CD4-positive, alpha-beta memory T cell (primary cell): ENCODE measurements at regions not wholly inside any gene's neighbourhood (a gene's known extent, or its start where the extent isn't known, plus 50 kb on each side); places are given as distances from the start of the nearest gene placed in this dataset.

Experiments used
- CTCF ChIA-PET: fragments of 350-600 bp; sonication (Branson Sonifier 250); formaldehyde crosslinking; loops from one replicate; lab custom pipeline; 2021; ENCODE audit warnings: inconsistent platforms; ENCODE audit not compliant: partially characterized antibody; lab: Charles Lee
- POLR2A ChIA-PET: fragments of 350-600 bp; sonication (Branson Sonifier 250); formaldehyde crosslinking; loops from one replicate; lab custom pipeline; 2021; ENCODE audit not compliant: partially characterized antibody; lab: Charles Lee
- DNase-seq, 5 donors: peaks; one replicate each; pipeline versions ENCODE4 v3.0.0 to v3.0.0-alpha.2; 2020 to 2022; ENCODE audit warnings: mixed read lengths in 1 of 5
- H3K27ac ChIP-seq: one replicate; pipeline ENCODE4 v1.7.0; 2013; ENCODE audit warnings: low read depth, low read length
- H3K27me3 ChIP-seq: 2 replicates; pipeline ENCODE4 v1.7.0; 2013; ENCODE audit warnings: mild to moderate bottlenecking, low read length, moderate library complexity; ENCODE audit not compliant: insufficient read depth
- H3K36me3 ChIP-seq: 2 replicates; pipeline ENCODE4 v1.7.0; 2013; ENCODE audit warnings: mild to moderate bottlenecking, low read length, moderate library complexity; ENCODE audit not compliant: insufficient read depth
- H3K4me1 ChIP-seq: 2 replicates; pipeline ENCODE4 v1.7.0; 2013; ENCODE audit warnings: mild to moderate bottlenecking, low read length, moderate library complexity; ENCODE audit not compliant: insufficient read depth
- H3K4me3 ChIP-seq, 2 donors: one replicate each; pipeline ENCODE4 v1.7.0; 2013; ENCODE audit warnings: low read length in 2 of 2, mild to moderate bottlenecking in 1 of 2
- H3K9me3 ChIP-seq, 2 donors: one replicate each; pipeline ENCODE4 v1.7.0; 2013; ENCODE audit warnings: low read length in 2 of 2, control low read depth in 1 of 2; ENCODE audit not compliant: control insufficient read depth in 1 of 2
- H3K27ac Mint-ChIP-seq, 7 donors: one replicate each; pipeline ENCODE4 v1.8.0; 2020 to 2021; ENCODE audit warnings: mixed read lengths in 7 of 7, mild to moderate bottlenecking in 6 of 7, inconsistent platforms in 3 of 7, moderate library complexity in 3 of 7
- H3K27me3 Mint-ChIP-seq, 2 donors: one replicate each; pipeline ENCODE4 v1.8.0; 2020 to 2021; ENCODE audit warnings: mixed read lengths in 2 of 2
- H3K36me3 Mint-ChIP-seq, 2 donors: one replicate each; pipeline ENCODE4 v1.8.0; 2020 to 2021; ENCODE audit warnings: mixed read lengths in 2 of 2, inconsistent platforms in 1 of 2, mild to moderate bottlenecking in 1 of 2
- H3K4me1 Mint-ChIP-seq, 4 donors: one replicate each; pipeline ENCODE4 v1.8.0; 2020 to 2021; ENCODE audit warnings: mixed read lengths in 4 of 4, mild to moderate bottlenecking in 1 of 4
- H3K4me3 Mint-ChIP-seq, 8 donors: one replicate each; pipeline ENCODE4 v1.8.0; 2020 to 2021; ENCODE audit warnings: mixed read lengths in 8 of 8, mild to moderate bottlenecking in 7 of 8, moderate library complexity in 6 of 8, inconsistent platforms in 3 of 8
- H3K9me3 Mint-ChIP-seq, 8 donors: one replicate each; pipeline ENCODE4 v1.8.0; 2020 to 2021; ENCODE audit warnings: mixed read lengths in 8 of 8, mild to moderate bottlenecking in 5 of 8, inconsistent platforms in 3 of 8, moderate library complexity in 1 of 8
- intact Hi-C: fragments of 100-400 bp; cut with micrococcal nuclease; formaldehyde crosslinking; loops from one replicate; pipeline ENCODE4 v1.15.1; 2023

DNA sequence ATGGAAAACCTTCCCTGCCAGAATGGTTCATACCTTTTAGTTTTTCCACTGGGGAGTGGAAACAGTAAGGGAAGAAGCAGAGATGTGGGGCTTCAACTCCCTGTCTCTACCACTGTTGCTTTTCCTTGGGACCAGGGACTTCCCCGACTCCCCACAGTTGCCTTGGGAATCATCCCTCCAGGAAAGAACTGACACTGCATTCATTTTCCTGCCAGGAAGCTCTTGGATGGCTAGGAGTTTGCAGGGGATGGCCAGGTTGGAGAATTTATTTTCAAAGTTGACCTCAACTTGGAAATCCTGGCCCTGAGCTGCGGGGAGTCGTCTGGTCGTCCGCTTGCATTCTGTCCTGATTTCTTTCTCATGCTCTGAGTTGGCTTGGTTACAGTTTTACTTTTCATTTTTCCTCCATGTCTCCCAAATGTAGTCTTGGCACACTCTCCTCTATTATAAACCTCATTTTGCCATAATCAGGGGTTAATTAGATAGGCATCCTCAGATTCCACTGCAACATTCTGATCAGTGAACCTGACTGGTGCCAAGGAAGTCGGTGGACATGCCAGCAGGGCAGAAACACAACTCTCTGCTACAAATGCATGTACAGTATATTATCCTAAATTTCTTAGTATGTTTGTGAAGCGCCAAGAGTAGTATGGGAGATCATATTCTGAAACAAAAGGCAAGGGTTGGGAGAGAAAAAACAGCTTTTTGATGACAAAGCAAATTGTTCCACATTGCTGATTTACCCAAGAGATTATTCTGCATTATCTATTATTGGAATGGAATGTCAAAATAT is 220.5 kb upstream of the XYLT1 start:
- POLR2A ChIA-PET = no interaction called here
- H3K4me3 ChIP-seq = no peak overlapping the region
- intact Hi-C loops = no loop called here
- CTCF ChIA-PET = no interaction called here
- no peaks in the 10 kb centered on the region for H3K4me1 ChIP-seq
- no peaks in the 10 kb centered on the region for H3K9me3 Mint-ChIP-seq
- DNase-seq = no peak
- no peak overlapping the region for H3K4me3 Mint-ChIP-seq
- no peaks in the 10 kb centered on the region for H3K9me3 ChIP-seq
- no peak overlapping the region for H3K27ac ChIP-seq
- H3K27me3 ChIP-seq = no peaks in the 10 kb centered on the region
- H3K27ac Mint-ChIP-seq = no peak overlapping the region
- H3K27me3 Mint-ChIP-seq = peaks cover 9 to 12% of the 10 kb centered on the region in 2 donors
- no peaks in the 10 kb centered on the region for H3K36me3 ChIP-seq
- no peaks in the 10 kb centered on the region for H3K4me1 Mint-ChIP-seq
- no peaks in the 10 kb centered on the region for H3K36me3 Mint-ChIP-seq

DNA sequence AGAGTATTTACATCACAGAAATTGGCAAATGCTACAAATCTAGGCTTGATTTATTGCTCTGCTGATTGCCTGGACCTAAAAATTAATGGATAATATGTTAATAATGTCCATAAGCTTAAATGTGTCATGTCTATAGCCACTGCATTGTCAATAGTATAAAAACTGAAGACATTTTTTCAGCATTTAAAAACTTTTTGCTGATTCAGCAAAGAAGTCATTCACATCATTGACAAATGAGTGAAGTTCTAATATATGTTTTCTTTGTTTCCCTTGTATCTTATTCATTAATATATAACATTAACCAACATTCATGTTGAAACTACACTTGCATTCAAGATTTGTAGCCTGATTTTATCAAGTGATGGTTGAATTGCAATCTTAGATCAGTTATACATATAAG is 214.7 kb upstream of the XYLT1 start:
- CTCF ChIA-PET = no interaction called here
- no peak for DNase-seq
- no peaks in the 10 kb centered on the region for H3K36me3 ChIP-seq
- no peaks in the 10 kb centered on the region for H3K27me3 ChIP-seq
- POLR2A ChIA-PET = no interaction called here
- intact Hi-C loops = no loop called here
- Mint-ChIP-seq H3K4me1 (no peaks in the 10 kb centered on the region), H3K27ac (no peak overlapping the region), H3K9me3 (peaks cover 0 to 9% (median 3%) of the 10 kb centered on the region in 8 donors), H3K4me3 (no peak overlapping the region), H3K36me3 (no peaks in the 10 kb centered on the region), H3K27me3 (peaks cover 8 to 16% of the 10 kb centered on the region in 2 donors)
- no peaks in the 10 kb centered on the region for H3K9me3 ChIP-seq
- H3K4me3 ChIP-seq = no peak overlapping the region
- H3K27ac ChIP-seq = no peak overlapping the region
- H3K4me1 ChIP-seq = no peaks in the 10 kb centered on the region

DNA sequence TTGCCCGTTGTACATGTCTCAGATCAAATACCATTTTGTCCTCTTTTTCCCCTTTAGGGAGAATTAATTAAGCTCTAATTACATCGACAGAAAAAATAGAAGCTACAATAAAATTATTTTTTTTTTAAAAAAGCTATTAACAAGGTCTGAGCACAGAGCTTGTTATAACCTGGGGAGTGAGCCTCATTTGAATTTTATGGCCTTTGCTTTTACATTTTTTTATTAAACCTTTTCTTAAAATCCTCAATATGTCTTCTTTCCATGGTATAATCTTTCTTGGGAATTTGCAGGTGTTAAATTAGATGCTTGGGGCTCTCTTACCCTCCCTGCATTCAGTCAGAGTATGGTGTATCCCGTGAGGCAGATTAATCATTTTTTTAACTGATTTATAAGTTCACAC is 212.5 kb upstream of the XYLT1 start:
- H3K27me3 Mint-ChIP-seq = peaks cover 7 to 13% of the 10 kb centered on the region in 2 donors
- ChIA-PET CTCF (no interaction called here), POLR2A (no interaction called here)
- no peak for DNase-seq
- no peak overlapping the region for H3K4me3 Mint-ChIP-seq
- peaks cover 2 to 17% (median 10%) of the 10 kb centered on the region in 8 donors for H3K9me3 Mint-ChIP-seq
- H3K36me3 Mint-ChIP-seq = no peaks in the 10 kb centered on the region
- Histone ChIP-seq H3K36me3 (no peaks in the 10 kb centered on the region), H3K27me3 (no peaks in the 10 kb centered on the region), H3K27ac (no peak overlapping the region), H3K4me3 (no peak overlapping the region), H3K9me3 (no peaks in the 10 kb centered on the region), H3K4me1 (no peaks in the 10 kb centered on the region)
- no peaks in the 10 kb centered on the region for H3K4me1 Mint-ChIP-seq
- no peak overlapping the region for H3K27ac Mint-ChIP-seq
- intact Hi-C loops = no loop called here

DNA sequence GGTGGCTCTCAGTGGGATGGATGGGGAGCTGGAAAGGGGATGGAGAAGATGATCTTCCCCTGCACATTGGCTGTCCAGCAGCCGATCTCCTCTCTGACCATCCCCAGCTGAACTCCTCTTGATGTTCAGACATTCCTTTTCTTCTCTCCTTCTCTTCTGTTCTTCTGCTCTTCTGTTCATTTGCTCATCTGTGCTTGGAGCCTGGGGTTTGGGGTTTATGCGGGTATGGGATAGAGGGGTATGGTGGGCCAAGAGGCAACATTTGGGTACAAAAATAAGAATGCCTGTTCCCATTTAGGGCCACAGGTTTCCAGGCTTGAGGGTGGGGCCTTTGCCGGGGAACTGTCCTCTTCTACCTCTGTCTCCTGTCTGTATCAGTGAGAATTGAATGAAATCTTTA is 205.4 kb upstream of the XYLT1 start:
- Mint-ChIP-seq H3K36me3 (no peaks in the 10 kb centered on the region), H3K4me3 (no peak overlapping the region), H3K9me3 (peaks cover 2 to 14% (median 10%) of the 10 kb centered on the region in 8 donors), H3K4me1 (no peaks in the 10 kb centered on the region), H3K27ac (no peak overlapping the region), H3K27me3 (peaks cover 4 to 7% of the 10 kb centered on the region in 2 donors)
- H3K4me1 ChIP-seq = no peaks in the 10 kb centered on the region
- no peaks in the 10 kb centered on the region for H3K36me3 ChIP-seq
- H3K9me3 ChIP-seq = no peaks in the 10 kb centered on the region
- no peak for DNase-seq
- no peak overlapping the region for H3K4me3 ChIP-seq
- H3K27me3 ChIP-seq = no peaks in the 10 kb centered on the region
- no peak overlapping the region for H3K27ac ChIP-seq
- ChIA-PET CTCF (no interaction called here), POLR2A (no interaction called here)
- intact Hi-C loops = no loop called here

- Histone ChIP-seq H3K4me1 (no peaks in the 10 kb centered on the region), H3K27ac (no peak overlapping the region), H3K9me3 (no peaks in the 10 kb centered on the region), H3K36me3 (no peaks in the 10 kb centered on the region), H3K4me3 (no peak overlapping the region), H3K27me3 (no peaks in the 10 kb centered on the region)
- no peak overlapping the region for H3K4me3 Mint-ChIP-seq
- POLR2A ChIA-PET = no interaction called here
- no peaks in the 10 kb centered on the region for H3K4me1 Mint-ChIP-seq
- H3K27ac Mint-ChIP-seq = no peak overlapping the region
- CTCF ChIA-PET = no interaction called here
- H3K9me3 Mint-ChIP-seq = peaks cover 0 to 4% (median 1%) of the 10 kb centered on the region in 8 donors
- DNase-seq = no peak
- intact Hi-C loops = no loop called here
- peaks cover 1 to 3% of the 10 kb centered on the region in 2 donors for H3K27me3 Mint-ChIP-seq
- H3K36me3 Mint-ChIP-seq = no peaks in the 10 kb centered on the region
These were observed 197.6 kb upstream of the XYLT1 start for GRCh38 chr16:17668386-17668785.

GRCh38 chr16:17666293-17666692 is 195.5 kb upstream of the XYLT1 start:
- no peak overlapping the region for H3K4me3 Mint-ChIP-seq
- H3K4me3 ChIP-seq = no peak overlapping the region
- ChIA-PET POLR2A (no interaction called here), CTCF (no interaction called here)
- peaks cover 3 to 7% of the 10 kb centered on the region in 2 donors for H3K27me3 Mint-ChIP-seq
- no peak for DNase-seq
- no peaks in the 10 kb centered on the region for H3K36me3 Mint-ChIP-seq
- no peak overlapping the region for H3K27ac ChIP-seq
- H3K9me3 ChIP-seq = no peaks in the 10 kb centered on the region
- H3K36me3 ChIP-seq = no peaks in the 10 kb centered on the region
- H3K4me1 Mint-ChIP-seq = no peaks in the 10 kb centered on the region
- intact Hi-C loops = no loop called here
- H3K27me3 ChIP-seq = no peaks in the 10 kb centered on the region
- H3K9me3 Mint-ChIP-seq = peaks cover 0 to 5% (median 1%) of the 10 kb centered on the region in 8 donors
- no peaks in the 10 kb centered on the region for H3K4me1 ChIP-seq
- H3K27ac Mint-ChIP-seq = no peak overlapping the region

- Mint-ChIP-seq H3K27me3 (peaks cover 6 to 16% of the 10 kb centered on the region in 2 donors), H3K36me3 (no peaks in the 10 kb centered on the region), H3K9me3 (peaks cover 0 to 2% (median 0%) of the 10 kb centered on the region in 8 donors), H3K4me1 (peaks cover 0 to 8% (median 1%) of the 10 kb centered on the region in 4 donors), H3K27ac (no peak overlapping the region), H3K4me3 (no peak overlapping the region)
- Histone ChIP-seq H3K4me1 (no peaks in the 10 kb centered on the region), H3K36me3 (no peaks in the 10 kb centered on the region), H3K27me3 (no peaks in the 10 kb centered on the region), H3K9me3 (no peaks in the 10 kb centered on the region), H3K27ac (no peak overlapping the region), H3K4me3 (no peak overlapping the region)
- CTCF ChIA-PET = no interaction called here
- intact Hi-C loops = no loop called here
- DNase-seq = no peak
- POLR2A ChIA-PET = no interaction called here
These were observed 188.1 kb upstream of the XYLT1 start for GRCh38 chr16:17658881-17659280.
